Kidney (tissue), 13 donors: ENCODE measurements at regions not wholly inside any gene's neighbourhood (a gene's known extent, or its start where the extent isn't known, plus 50 kb on each side); places are given as distances from the start of the nearest gene placed in this dataset.

Source experiments
- DNase-seq, 5 donors: peaks; one replicate each; pipeline ENCODE4 v3.0.0-alpha.2; 2013 to 2020
- FAIRE-seq: peaks from 2 replicates; lab custom pipeline; 2012; peaks lifted over from hg19 to GRCh38; lab: Jason Lieb, UNC
- H3K27ac ChIP-seq, 2 donors: one replicate each; pipeline ENCODE4 v1.7.0; 2013; ENCODE audit warnings: low read depth in 2 of 2, low read length in 2 of 2, inconsistent platforms in 1 of 2
- H3K27me3 ChIP-seq: one replicate; pipeline ENCODE4 v1.7.1; 2013; ENCODE audit warnings: low read length, inconsistent platforms; ENCODE audit not compliant: control insufficient read depth, insufficient read depth
- H3K36me3 ChIP-seq, 3 donors: one replicate each; pipeline versions ENCODE4 v1.7.0 to v1.7.1; 2013; ENCODE audit warnings: low read length in 3 of 3, control low read depth in 1 of 3, inconsistent platforms in 1 of 3; ENCODE audit not compliant: insufficient read depth in 3 of 3, control insufficient read depth in 2 of 3
- H3K4me1 ChIP-seq, 3 donors: one replicate each; pipeline versions ENCODE4 v1.7.0 to v1.7.1; 2013; ENCODE audit warnings: low read length in 3 of 3, inconsistent platforms in 1 of 3, low read depth in 1 of 3; ENCODE audit not compliant: control insufficient read depth in 2 of 3, insufficient read depth in 2 of 3
- H3K4me3 ChIP-seq, 3 donors: one replicate each; pipeline versions ENCODE4 v1.7.0 to v1.8.1; 2013; ENCODE audit warnings: low read length in 3 of 3, control low read depth in 1 of 3, inconsistent platforms in 1 of 3
- H3K9ac ChIP-seq, 3 donors: one replicate each; pipeline versions ENCODE4 v1.7.0 to v1.7.1; 2013; ENCODE audit warnings: low read length in 3 of 3, control low read depth in 1 of 3, inconsistent platforms in 1 of 3
- H3K9me3 ChIP-seq, 3 donors: one replicate each; pipeline versions ENCODE4 v1.7.0 to v1.7.1; 2013; ENCODE audit warnings: low read length in 3 of 3, control low read depth in 1 of 3, inconsistent platforms in 1 of 3; ENCODE audit not compliant: control insufficient read depth in 2 of 3, insufficient read depth in 1 of 3
- CTCF ChIP-seq: IDR thresholded peaks from 3 replicates; pipeline ENCODE4 v1.5.1; 2012; ENCODE audit warnings: mild to moderate bottlenecking, moderate library complexity, borderline replicate concordance; ENCODE audit not compliant: insufficient read depth; ENCODE audit errors: extremely low read depth
- intact Hi-C: fragments of 100-400 bp; cut with DNase I; formaldehyde crosslinking; loops from one replicate; pipeline ENCODE4 v1.11.1; 2022
- donor health status: control.
- donor health status: control.
- donor health status: control.
- donor health status: control.
- donor health status: control.
- donor health status: DM: yes; HTN: yes; CAD: no.
- donor health status: Normal renal cell carcinoma (clear cell type).

DNA sequence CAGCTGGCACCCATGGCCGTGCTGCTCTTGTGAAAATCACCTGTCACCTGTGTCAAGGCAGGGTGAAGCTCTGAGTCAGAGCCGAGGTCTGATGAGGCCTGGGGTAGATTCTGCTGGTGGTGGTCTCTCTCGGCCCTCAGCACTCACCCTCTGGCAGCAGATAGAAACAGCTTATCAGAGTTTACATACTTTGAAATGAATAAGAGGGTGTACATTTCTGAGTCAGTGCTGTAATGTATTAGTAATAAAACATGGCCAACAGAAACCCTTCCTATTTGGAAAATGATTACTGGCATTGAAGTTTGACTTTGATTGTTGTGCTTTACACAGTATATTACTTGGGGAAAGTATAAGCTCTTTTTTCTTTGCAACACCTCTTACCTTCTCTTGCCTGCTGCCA, 228.8 kb downstream of the SNX10 start:
- TF ChIP-seq CTCF: no peak
- no peak for FAIRE-seq
- H3K9ac ChIP-seq: no peak overlapping the region
- no peaks in the 10 kb centered on the region for H3K9me3 ChIP-seq
- H3K36me3 ChIP-seq: no peaks in the 10 kb centered on the region
- DNase-seq: no peak
- H3K4me1 ChIP-seq: peaks cover 0 to 1% (median 0%) of the 10 kb centered on the region in 3 donors
- H3K27me3 ChIP-seq: no peaks in the 10 kb centered on the region
- no peak overlapping the region for H3K27ac ChIP-seq
- no peak overlapping the region for H3K4me3 ChIP-seq
- intact Hi-C loops: no loop called here

GRCh38 chr7:26522633-26523032, 231.0 kb downstream of the SNX10 start:
- Histone ChIP-seq H3K9ac (no peak overlapping the region), H3K27me3 (no peaks in the 10 kb centered on the region), H3K4me3 (no peak overlapping the region), H3K9me3 (no peaks in the 10 kb centered on the region), H3K27ac (no peak overlapping the region), H3K4me1 (no peaks in the 10 kb centered on the region), H3K36me3 (no peaks in the 10 kb centered on the region)
- TF ChIP-seq CTCF: no peak
- DNase-seq (no peak), FAIRE-seq (no peak)
- intact Hi-C loops: no loop called here

DNA sequence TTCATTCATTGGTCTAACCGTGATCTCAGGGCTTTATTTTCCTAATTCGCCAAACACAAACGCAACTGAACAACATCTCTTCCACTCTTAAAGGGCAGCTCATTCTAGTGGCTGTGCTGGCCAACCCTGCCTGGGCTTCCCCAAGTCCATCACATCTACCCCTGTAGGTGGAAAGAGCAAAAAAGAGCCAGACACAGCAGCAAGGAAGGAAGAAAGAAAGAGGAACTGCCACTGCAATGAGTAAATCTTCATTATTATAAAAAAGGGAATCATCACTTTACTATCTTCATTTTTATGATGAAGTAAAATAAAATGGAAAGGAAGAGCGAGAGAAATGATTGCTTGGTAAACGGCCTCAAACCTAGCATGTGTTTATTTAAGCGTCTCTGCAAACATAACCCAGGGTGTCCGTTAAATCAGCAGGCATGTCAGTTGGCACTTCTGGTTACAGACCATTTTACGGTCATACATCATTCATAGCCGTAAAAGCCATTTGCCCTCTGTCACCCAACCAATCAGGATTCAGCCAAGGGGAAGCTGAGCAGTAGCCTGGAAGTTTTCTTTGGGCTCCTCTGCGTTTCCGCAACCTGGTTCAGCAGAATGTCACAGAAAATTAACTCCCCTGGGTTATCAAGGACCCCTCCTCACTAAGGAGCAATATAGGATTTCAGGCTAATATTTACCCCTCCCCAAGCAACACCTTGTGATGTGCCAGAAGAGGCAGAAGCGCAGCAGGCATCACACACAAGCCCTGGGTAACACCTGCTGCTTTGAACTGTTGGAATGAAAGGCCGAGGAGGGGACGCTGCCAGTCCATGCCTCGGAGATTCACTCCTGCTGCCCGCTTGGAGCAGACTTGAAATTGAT, 234.0 kb downstream of the SNX10 start:
- DNase-seq (peak in 4 of 5 donors; percentile 82 to 95 (median 88)), FAIRE-seq (no peak)
- H3K36me3 ChIP-seq: no peaks in the 10 kb centered on the region
- no peak overlapping the region for H3K9ac ChIP-seq
- intact Hi-C loops: no loop called here
- H3K4me3 ChIP-seq: no peak overlapping the region
- no peak overlapping the region for H3K27ac ChIP-seq
- no peaks in the 10 kb centered on the region for H3K4me1 ChIP-seq
- no peak for TF ChIP-seq CTCF
- no peaks in the 10 kb centered on the region for H3K27me3 ChIP-seq
- no peaks in the 10 kb centered on the region for H3K9me3 ChIP-seq
